CD4-positive, alpha-beta T cell treated with Interleukin-1 beta for 1 hour (primary cell): ENCODE measurements at regions not wholly inside any gene's neighbourhood (a gene's known extent, or its start where the extent isn't known, plus 50 kb on each side); places are given as distances from the start of the nearest gene placed in this dataset.
A peak's percentile ranks its signal among the peaks of the same experiment; 100 is the strongest.

Experiments
- DNase-seq, 2 donors: peaks; one replicate each; pipeline ENCODE4 v3.0.0-alpha.2; 2020 to 2022

- DNase-seq, result no peak
Measured at GRCh38 chr2:48108455-48108854, 202.2 kb upstream of the FBXO11 start.

- DNase-seq, result no peak
Measured at GRCh38 chr2:48109491-48110204, 203.3 kb upstream of the FBXO11 start.

GRCh38 chr2:48110492-48110891, 204.0 kb upstream of the FOXN2 start:
- no peak for DNase-seq

- DNase-seq, result no peak
Measured at GRCh38 chr2:48112911-48113680, 201.4 kb upstream of the FOXN2 start.

GRCh38 chr2:48113767-48114166, 200.7 kb upstream of the FOXN2 start:
- DNase-seq, result no peak

GRCh38 chr2:48114256-48114655, 200.2 kb upstream of the FOXN2 start:
- peak; percentile 31 to 65 for DNase-seq

GRCh38 chr2:48116497-48116896, 198.0 kb upstream of the FOXN2 start:
- no peak for DNase-seq

- DNase-seq, result no peak
Measured at GRCh38 chr2:48118895-48119294, 195.6 kb upstream of the FOXN2 start.

- DNase-seq, result no peak
Measured at GRCh38 chr2:48120112-48120511, 194.4 kb upstream of the FOXN2 start.

- DNase-seq, result peak in 1 of 2 donors; percentile 49
Measured at GRCh38 chr2:48120759-48121242, 193.7 kb upstream of the FOXN2 start.

- DNase-seq, result no peak
Measured at GRCh38 chr2:48122166-48122565, 192.3 kb upstream of the FOXN2 start.

GRCh38 chr2:48124592-48124991, 189.9 kb upstream of the FOXN2 start:
- DNase-seq, result no peak

GRCh38 chr2:48126162-48126561, 188.3 kb upstream of the FOXN2 start:
- DNase-seq, result no peak

- DNase-seq, result no peak
Measured at GRCh38 chr2:48127612-48128191, 186.8 kb upstream of the FOXN2 start.

- no peak for DNase-seq
Measured at GRCh38 chr2:48129293-48129950, 185.1 kb upstream of the FOXN2 start.

- DNase-seq, result peak in 1 of 2 donors; percentile 41
Measured at GRCh38 chr2:48131539-48132270, 182.8 kb upstream of the FOXN2 start.

GRCh38 chr2:48132271-48132625, 182.2 kb upstream of the FOXN2 start:
- no peak for DNase-seq

GRCh38 chr2:48134704-48135103, 179.8 kb upstream of the FOXN2 start:
- no peak for DNase-seq

GRCh38 chr2:48135797-48136196, 178.7 kb upstream of the FOXN2 start:
- DNase-seq, result no peak

GRCh38 chr2:48137829-48138228, 176.7 kb upstream of the FOXN2 start:
- no peak for DNase-seq

GRCh38 chr2:48138898-48139297, 175.6 kb upstream of the FOXN2 start:
- no peak for DNase-seq

GRCh38 chr2:48140586-48140985, 173.9 kb upstream of the FOXN2 start:
- DNase-seq, result no peak

GRCh38 chr2:48144777-48145176, 169.7 kb upstream of the FOXN2 start:
- DNase-seq, result no peak
